NCI-H2171 treated with DMSO at 0.1 percent for 48 hours (cell line): ENCODE measurements at regions not wholly inside any gene's neighbourhood (a gene's known extent, or its start where the extent isn't known, plus 50 kb on each side); places are given as distances from the start of the nearest gene placed in this dataset.

Experiments used
- DNase-seq: peaks from one replicate; lab custom pipeline; 2025; lab: John Stamatoyannopoulos, UW

GRCh38 chr7:38002689-38003088 lies 82.2 kb downstream of the EPDR1 start:
- DNase-seq = no peak

GRCh38 chr7:38006559-38006958 lies 86.1 kb downstream of the EPDR1 start:
- no peak for DNase-seq

GRCh38 chr7:38007096-38007495 lies 86.7 kb downstream of the EPDR1 start:
- DNase-seq = no peak

GRCh38 chr7:38013246-38013645 lies 92.8 kb downstream of the EPDR1 start:
- DNase-seq = no peak

GRCh38 chr7:38016567-38016966 lies 96.1 kb downstream of the EPDR1 start:
- DNase-seq = no peak

GRCh38 chr7:38017320-38017719 lies 96.9 kb downstream of the EPDR1 start:
- DNase-seq = no peak

GRCh38 chr7:38020121-38020785 lies 99.8 kb downstream of the EPDR1 start:
- no peak for DNase-seq

GRCh38 chr7:38021892-38022291 lies 101.5 kb downstream of the EPDR1 start:
- DNase-seq = no peak

GRCh38 chr7:38025815-38026214 lies 105.4 kb downstream of the EPDR1 start:
- DNase-seq = no peak

GRCh38 chr7:38027884-38028455 lies 107.5 kb downstream of the EPDR1 start:
- no peak for DNase-seq

- no peak for DNase-seq
These were observed 113.8 kb downstream of the EPDR1 start for GRCh38 chr7:38034062-38034908.

GRCh38 chr7:38040831-38041230 lies 120.4 kb downstream of the EPDR1 start:
- DNase-seq = no peak

- no peak for DNase-seq
These were observed 128.4 kb upstream of the STARD3NL start for GRCh38 chr7:38049679-38050078.

GRCh38 chr7:38051311-38051710 lies 126.7 kb upstream of the STARD3NL start:
- no peak for DNase-seq

GRCh38 chr7:38051786-38052185 lies 126.3 kb upstream of the STARD3NL start:
- peak; percentile 8 for DNase-seq

- no peak for DNase-seq
These were observed 125.3 kb upstream of the STARD3NL start for GRCh38 chr7:38052786-38053185.

GRCh38 chr7:38054199-38054598 lies 123.8 kb upstream of the STARD3NL start:
- no peak for DNase-seq

GRCh38 chr7:38057829-38058228 lies 120.2 kb upstream of the STARD3NL start:
- DNase-seq = no peak

GRCh38 chr7:38060116-38060515 lies 117.9 kb upstream of the STARD3NL start:
- no peak for DNase-seq

GRCh38 chr7:38060637-38061036 lies 117.4 kb upstream of the STARD3NL start:
- DNase-seq = no peak

GRCh38 chr7:38066391-38066790 lies 111.7 kb upstream of the STARD3NL start:
- peak; percentile 82 for DNase-seq

GRCh38 chr7:38068461-38068860 lies 109.6 kb upstream of the STARD3NL start:
- DNase-seq = peak; percentile 23

- DNase-seq = no peak
These were observed 109.0 kb upstream of the STARD3NL start for GRCh38 chr7:38069052-38069451.
